GM12878 (cell line): ENCODE measurements at regions not wholly inside any gene's neighbourhood (a gene's known extent, or its start where the extent isn't known, plus 50 kb on each side); places are given as distances from the start of the nearest gene placed in this dataset.

Experiments
- ATAC-seq: fragments of 200-7000 bp; cut with Tn5 transposase; 3 replicates; pipeline ENCODE4 v1.9.1; 2020; ENCODE audit warnings: mild to moderate bottlenecking, moderate library complexity
- BruUV-seq: library from RNA; stranded (reverse); fragments of 400-500 nt; replicated peaks from 2 replicates; lab custom pipeline; 2021; lab: Mats Ljungman, UMichigan
- CTCF ChIA-PET: fragments of 300-600 bp; sonication (Branson Sonifier 250); formaldehyde crosslinking; extraction: SDS; loops from one replicate; lab custom pipeline; 2021; ENCODE audit warnings: inconsistent platforms; lab: Yijun Ruan, JAX
- POLR2A ChIA-PET: fragments of 350-600 bp; formaldehyde crosslinking; extraction: SDS; loops from one replicate; lab custom pipeline; 2021; ENCODE audit warnings: inconsistent platforms; lab: Charles Lee
- RAD21 ChIA-PET: fragments of 300-600 bp; sonication (Branson Sonifier 250); formaldehyde crosslinking; loops from one replicate; lab custom pipeline; 2023; ENCODE audit warnings: antibody characterized with exemption; ENCODE audit not compliant: unreplicated experiment; lab: Charles Lee
- SMC1A ChIA-PET: fragments of 300-600 bp; sonication (Branson Sonifier 250); formaldehyde crosslinking; loops from one replicate; lab custom pipeline; 2023; ENCODE audit not compliant: unreplicated experiment, uncharacterized antibody; lab: Charles Lee
- DNase-seq: peaks from one replicate; pipeline ENCODE4 v3.0.0-alpha.2; 2011; ENCODE audit warnings: low read depth, low spot score
- FAIRE-seq: peaks from 3 replicates; lab custom pipeline; 2011; peaks lifted over from hg19 to GRCh38; lab: Jason Lieb, UNC
- H2AFZ ChIP-seq: 2 replicates; pipeline ENCODE4 v1.6.0; 2011; ENCODE audit warnings: low read depth, low read length, control low read depth; ENCODE audit not compliant: control insufficient read depth
- H3K27ac ChIP-seq: 2 replicates; pipeline ENCODE4 v1.5.1; 2011; ENCODE audit warnings: control low read depth; ENCODE audit not compliant: control insufficient read depth, insufficient read depth
- H3K27me3 ChIP-seq, 2 experiments: replicated peaks in 1 of 2; 2 replicates each; pipeline versions ENCODE4 v1.6.0 to v1.6.1; 2011; ENCODE audit warnings: low read length in 1 of 2; ENCODE audit not compliant: control insufficient read depth in 2 of 2, insufficient read depth in 2 of 2
- H3K36me3 ChIP-seq, 2 experiments: 2 replicates each; pipeline ENCODE4 v1.5.1; 2011; ENCODE audit warnings: low read length in 1 of 2; ENCODE audit not compliant: control insufficient read depth in 2 of 2, insufficient read depth in 2 of 2
- H3K4me1 ChIP-seq: 2 replicates; pipeline ENCODE4 v1.6.1; 2011; ENCODE audit warnings: mild to moderate bottlenecking, low read length, moderate library complexity, mixed read lengths; ENCODE audit not compliant: control insufficient read depth, insufficient read depth
- H3K4me2 ChIP-seq: 2 replicates; pipeline ENCODE4 v1.6.0; 2011; ENCODE audit warnings: control low read depth; ENCODE audit not compliant: control insufficient read depth, insufficient read depth
- H3K4me3 ChIP-seq: fragments of 200-600 bp; sonication (generic); 2 replicates; pipeline ENCODE4 v1.5.1; 2016
- H3K79me2 ChIP-seq: 2 replicates; pipeline ENCODE4 v1.6.0; 2011; ENCODE audit warnings: low read length; ENCODE audit not compliant: control insufficient read depth, insufficient read depth
- H3K9ac ChIP-seq: 2 replicates; pipeline ENCODE4 v1.8.0; 2011; ENCODE audit warnings: low read length, control low read depth, mixed read lengths; ENCODE audit not compliant: control insufficient read depth, insufficient read depth
- H3K9me3 ChIP-seq: replicated peaks from 3 replicates; pipeline ENCODE4 v1.5.1; 2011; ENCODE audit warnings: mild to moderate bottlenecking, low read length; ENCODE audit not compliant: control insufficient read depth, insufficient read depth
- H4K20me1 ChIP-seq: 2 replicates; pipeline ENCODE4 v1.6.0; 2011; ENCODE audit not compliant: control insufficient read depth, insufficient read depth
- CUX1 ChIP-seq: IDR thresholded peaks from 2 replicates; pipeline ENCODE4 v1.6.1; 2012; ENCODE audit warnings: improper control_type of control experiment, low read depth, low read length; ENCODE audit not compliant: insufficient replicate concordance
- DPF2 ChIP-seq: fragments of 450-650 bp; IDR thresholded peaks from 2 replicates; pipeline ENCODE4 v1.6.1; 2017; ENCODE audit warnings: mild to moderate bottlenecking
- FOXK2 ChIP-seq: fragments of 450-650 bp; IDR thresholded peaks from 2 replicates; pipeline ENCODE4 v1.6.1; 2017; ENCODE audit warnings: mild to moderate bottlenecking, moderate library complexity
- FOXM1 ChIP-seq: IDR thresholded peaks from 2 replicates; pipeline ENCODE4 v1.6.1; 2012; ENCODE audit warnings: low read depth, mild to moderate bottlenecking, inconsistent platforms, low read length, moderate library complexity
- NR2C1 ChIP-seq: fragments of 450-650 bp; IDR thresholded peaks from 2 replicates; pipeline ENCODE4 v1.6.1; 2017; ENCODE audit warnings: antibody characterized with exemption, mild to moderate bottlenecking, moderate library complexity
- NR2C2 ChIP-seq: IDR thresholded peaks from 2 replicates; pipeline ENCODE4 v1.6.1; 2011; ENCODE audit warnings: borderline replicate concordance, low read depth; ENCODE audit not compliant: control insufficient read depth, insufficient read length
- NRF1 ChIP-seq: conservative IDR thresholded peaks from 2 replicates; pipeline ENCODE4 v1.6.1; 2011; ENCODE audit warnings: mild to moderate bottlenecking, low read depth, low read length, improper control_type of control experiment
- TARDBP ChIP-seq: IDR thresholded peaks from 2 replicates; pipeline ENCODE4 v1.6.1; 2016; ENCODE audit warnings: borderline replicate concordance
- TCF3 ChIP-seq: IDR thresholded peaks from 2 replicates; pipeline ENCODE4 v1.6.1; 2012; ENCODE audit warnings: low read depth, mild to moderate bottlenecking, low read length, borderline replicate concordance; ENCODE audit not compliant: insufficient read depth
- ZBED1 ChIP-seq: IDR thresholded peaks from 2 replicates; pipeline ENCODE4 v1.6.1; 2016; ENCODE audit warnings: borderline replicate concordance
- ZNF622 ChIP-seq: fragments of 450-650 bp; IDR thresholded peaks from 2 replicates; pipeline ENCODE4 v1.6.1; 2017; ENCODE audit warnings: mild to moderate bottlenecking, inconsistent platforms
- WGBS: methylation state at CpG from one replicate; pipeline ENCODE4 v1.1.6; 2016; ENCODE audit warnings: low lambda C conversion rate; ENCODE audit not compliant: insufficient replicate concordance, insufficient coverage; ENCODE audit errors: missing lambda C conversion rate; 5-methylcytosine and 5-hydroxymethylcytosine counted together
- in situ Hi-C: fragments of 300-500 bp; cut with MboI; formaldehyde crosslinking; loops from 9 replicates; pipeline ENCODE4 v1.14.3; 2018; ENCODE audit warnings: mixed read lengths
- intact Hi-C: fragments of 100-400 bp; cut with micrococcal nuclease; formaldehyde crosslinking; loops from one replicate; pipeline ENCODE4 v1.14.2; 2022; ENCODE audit not compliant: unreplicated experiment
- TF ChIP-seq, protein P1 (sequence below): fragments of 150-350 bp; IDR thresholded peaks from 2 replicates; pipeline ENCODE4 v1.6.1; 2016; ENCODE audit warnings: low read depth, low read length
- TF ChIP-seq, protein P2 (sequence below): IDR thresholded peaks from 2 replicates; pipeline ENCODE4 v1.6.1; 2011; ENCODE audit warnings: low read depth, low read length, improper control_type of control experiment, borderline replicate concordance
- TF ChIP-seq, protein P3 (sequence below): fragments of 450-650 bp; IDR thresholded peaks from 2 replicates; pipeline ENCODE4 v1.6.1; 2017; ENCODE audit warnings: borderline replicate concordance

DNA sequence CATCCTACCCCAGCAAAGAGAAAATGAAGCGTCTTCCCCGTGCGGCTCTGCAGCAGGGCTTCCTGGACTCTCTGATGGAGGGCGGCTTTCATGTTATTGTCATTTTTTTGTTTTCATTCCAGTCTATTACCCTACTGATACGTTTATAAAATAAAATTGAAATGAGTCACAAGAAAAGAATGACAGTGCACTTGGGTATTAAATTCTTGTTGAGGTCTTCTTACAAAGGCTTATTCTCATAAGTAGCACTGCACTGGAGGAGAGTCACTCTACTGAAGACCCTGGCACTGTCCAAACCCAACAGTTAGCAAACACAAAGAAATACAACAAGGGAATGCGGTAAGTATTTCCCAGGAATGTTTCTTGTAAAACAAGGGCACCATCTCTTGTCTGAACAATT is 379.3 kb downstream of the MAFB start (continued):
- TF ChIP-seq, protein P1, sequence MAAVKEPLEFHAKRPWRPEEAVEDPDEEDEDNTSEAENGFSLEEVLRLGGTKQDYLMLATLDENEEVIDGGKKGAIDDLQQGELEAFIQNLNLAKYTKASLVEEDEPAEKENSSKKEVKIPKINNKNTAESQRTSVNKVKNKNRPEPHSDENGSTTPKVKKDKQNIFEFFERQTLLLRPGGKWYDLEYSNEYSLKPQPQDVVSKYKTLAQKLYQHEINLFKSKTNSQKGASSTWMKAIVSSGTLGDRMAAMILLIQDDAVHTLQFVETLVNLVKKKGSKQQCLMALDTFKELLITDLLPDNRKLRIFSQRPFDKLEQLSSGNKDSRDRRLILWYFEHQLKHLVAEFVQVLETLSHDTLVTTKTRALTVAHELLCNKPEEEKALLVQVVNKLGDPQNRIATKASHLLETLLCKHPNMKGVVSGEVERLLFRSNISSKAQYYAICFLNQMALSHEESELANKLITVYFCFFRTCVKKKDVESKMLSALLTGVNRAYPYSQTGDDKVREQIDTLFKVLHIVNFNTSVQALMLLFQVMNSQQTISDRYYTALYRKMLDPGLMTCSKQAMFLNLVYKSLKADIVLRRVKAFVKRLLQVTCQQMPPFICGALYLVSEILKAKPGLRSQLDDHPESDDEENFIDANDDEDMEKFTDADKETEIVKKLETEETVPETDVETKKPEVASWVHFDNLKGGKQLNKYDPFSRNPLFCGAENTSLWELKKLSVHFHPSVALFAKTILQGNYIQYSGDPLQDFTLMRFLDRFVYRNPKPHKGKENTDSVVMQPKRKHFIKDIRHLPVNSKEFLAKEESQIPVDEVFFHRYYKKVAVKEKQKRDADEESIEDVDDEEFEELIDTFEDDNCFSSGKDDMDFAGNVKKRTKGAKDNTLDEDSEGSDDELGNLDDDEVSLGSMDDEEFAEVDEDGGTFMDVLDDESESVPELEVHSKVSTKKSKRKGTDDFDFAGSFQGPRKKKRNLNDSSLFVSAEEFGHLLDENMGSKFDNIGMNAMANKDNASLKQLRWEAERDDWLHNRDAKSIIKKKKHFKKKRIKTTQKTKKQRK: no peak
- TF ChIP-seq, protein P2, sequence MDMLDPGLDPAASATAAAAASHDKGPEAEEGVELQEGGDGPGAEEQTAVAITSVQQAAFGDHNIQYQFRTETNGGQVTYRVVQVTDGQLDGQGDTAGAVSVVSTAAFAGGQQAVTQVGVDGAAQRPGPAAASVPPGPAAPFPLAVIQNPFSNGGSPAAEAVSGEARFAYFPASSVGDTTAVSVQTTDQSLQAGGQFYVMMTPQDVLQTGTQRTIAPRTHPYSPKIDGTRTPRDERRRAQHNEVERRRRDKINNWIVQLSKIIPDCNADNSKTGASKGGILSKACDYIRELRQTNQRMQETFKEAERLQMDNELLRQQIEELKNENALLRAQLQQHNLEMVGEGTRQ: no peak
- TF ChIP-seq FOXK2: no peak
- TF ChIP-seq TARDBP: no peak
- no peak for TF ChIP-seq NRF1
- TF ChIP-seq NR2C1: no peak
- no peak for TF ChIP-seq NR2C2

GRCh38 chr20:40307997-40308396 is 381.0 kb downstream of the MAFB start:
- CTCF ChIA-PET: no interaction called here
- no peaks in the 10 kb centered on the region for H3K4me1 ChIP-seq
- no peaks in the 10 kb centered on the region for H3K9me3 ChIP-seq
- H3K9ac ChIP-seq: no peak overlapping the region
- no peaks in the 10 kb centered on the region for H4K20me1 ChIP-seq
- RAD21 ChIA-PET: no interaction called here
- no peak overlapping the region for H3K4me2 ChIP-seq
- no peaks in the 10 kb centered on the region for H3K79me2 ChIP-seq
- no peak overlapping the region for H3K27ac ChIP-seq
- no peak overlapping the region for H2AFZ ChIP-seq
- FAIRE-seq (no peak), DNase-seq (no peak), ATAC-seq (no peak)
- 0 out of 4 replicates have a peak, but pooled peaks cover 0 to 2% of the 10 kb centered on the region in 2 experiments for H3K27me3 ChIP-seq
- SMC1A ChIA-PET: no interaction called here
- no TSS peak for BruUV-seq
- in situ Hi-C loops: no loop called here
- intact Hi-C loops: no loop called here
- no peak overlapping the region for H3K4me3 ChIP-seq
- POLR2A ChIA-PET: no interaction called here
- no peaks in the 10 kb centered on the region for H3K36me3 ChIP-seq
- WGBS: 18% methylated on average over 7 of the region's 7 CpGs
- TF ChIP-seq TCF3: no peak
- TF ChIP-seq CUX1: no peak
- TF ChIP-seq FOXM1: no peak
- TF ChIP-seq DPF2: no peak
- TF ChIP-seq, protein P3, sequence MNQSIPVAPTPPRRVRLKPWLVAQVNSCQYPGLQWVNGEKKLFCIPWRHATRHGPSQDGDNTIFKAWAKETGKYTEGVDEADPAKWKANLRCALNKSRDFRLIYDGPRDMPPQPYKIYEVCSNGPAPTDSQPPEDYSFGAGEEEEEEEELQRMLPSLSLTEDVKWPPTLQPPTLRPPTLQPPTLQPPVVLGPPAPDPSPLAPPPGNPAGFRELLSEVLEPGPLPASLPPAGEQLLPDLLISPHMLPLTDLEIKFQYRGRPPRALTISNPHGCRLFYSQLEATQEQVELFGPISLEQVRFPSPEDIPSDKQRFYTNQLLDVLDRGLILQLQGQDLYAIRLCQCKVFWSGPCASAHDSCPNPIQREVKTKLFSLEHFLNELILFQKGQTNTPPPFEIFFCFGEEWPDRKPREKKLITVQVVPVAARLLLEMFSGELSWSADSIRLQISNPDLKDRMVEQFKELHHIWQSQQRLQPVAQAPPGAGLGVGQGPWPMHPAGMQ: no peak
- no peak for TF ChIP-seq ZNF622
- no peak for TF ChIP-seq ZBED1
